ENCODE measurements at regions not wholly inside any gene's neighbourhood (a gene's known extent, or its start where the extent isn't known, plus 50 kb on each side); places are given as distances from the start of the nearest gene placed in this dataset.

DNA sequence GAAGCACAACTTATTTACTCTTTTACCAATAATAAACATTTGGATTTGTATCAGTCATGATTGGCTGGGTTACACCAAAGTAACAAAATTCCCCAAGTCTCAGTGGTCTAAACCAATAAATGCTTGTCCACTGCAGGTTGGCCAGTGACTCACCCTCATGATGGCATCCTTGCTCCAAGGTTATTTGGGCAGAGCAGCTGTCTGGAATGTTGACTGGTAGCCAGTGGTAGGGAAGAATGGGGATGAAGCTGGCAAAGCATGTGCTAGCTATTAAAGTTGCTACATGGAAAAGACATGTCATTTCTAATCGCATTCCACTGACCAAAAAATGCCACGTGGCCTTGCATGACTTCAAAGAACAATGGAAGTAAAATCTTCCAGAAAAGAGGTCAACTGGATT lies 1168.7 kb upstream of the CELF2 start:
- TF ChIP-seq, protein P1, sequence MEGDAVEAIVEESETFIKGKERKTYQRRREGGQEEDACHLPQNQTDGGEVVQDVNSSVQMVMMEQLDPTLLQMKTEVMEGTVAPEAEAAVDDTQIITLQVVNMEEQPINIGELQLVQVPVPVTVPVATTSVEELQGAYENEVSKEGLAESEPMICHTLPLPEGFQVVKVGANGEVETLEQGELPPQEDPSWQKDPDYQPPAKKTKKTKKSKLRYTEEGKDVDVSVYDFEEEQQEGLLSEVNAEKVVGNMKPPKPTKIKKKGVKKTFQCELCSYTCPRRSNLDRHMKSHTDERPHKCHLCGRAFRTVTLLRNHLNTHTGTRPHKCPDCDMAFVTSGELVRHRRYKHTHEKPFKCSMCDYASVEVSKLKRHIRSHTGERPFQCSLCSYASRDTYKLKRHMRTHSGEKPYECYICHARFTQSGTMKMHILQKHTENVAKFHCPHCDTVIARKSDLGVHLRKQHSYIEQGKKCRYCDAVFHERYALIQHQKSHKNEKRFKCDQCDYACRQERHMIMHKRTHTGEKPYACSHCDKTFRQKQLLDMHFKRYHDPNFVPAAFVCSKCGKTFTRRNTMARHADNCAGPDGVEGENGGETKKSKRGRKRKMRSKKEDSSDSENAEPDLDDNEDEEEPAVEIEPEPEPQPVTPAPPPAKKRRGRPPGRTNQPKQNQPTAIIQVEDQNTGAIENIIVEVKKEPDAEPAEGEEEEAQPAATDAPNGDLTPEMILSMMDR (IDR thresholded peaks at IDR 0.05) = no peak
- no peak for TF ChIP-seq EZH2 (IDR thresholded peaks at IDR 0.05)

Data from neural progenitor cell (in vitro differentiated cells).